H1 (cell line): ENCODE measurements at regions not wholly inside any gene's neighbourhood (a gene's known extent, or its start where the extent isn't known, plus 50 kb on each side); places are given as distances from the start of the nearest gene placed in this dataset.

Experiments
- CTCF ChIA-PET: fragments of 300-600 bp; sonication (Branson Sonifier 250); formaldehyde crosslinking; loops from one replicate; lab custom pipeline; 2021; ENCODE audit not compliant: partially characterized antibody; lab: Charles Lee
- POLR2A ChIA-PET: fragments of 300-600 bp; sonication (Branson Sonifier 250); formaldehyde crosslinking; loops from one replicate; lab custom pipeline; 2021; ENCODE audit warnings: inconsistent platforms; ENCODE audit not compliant: partially characterized antibody; lab: Charles Lee
- DNase-seq, 2 experiments: peaks; one replicate each; pipeline versions ENCODE4 v3.0.0 to v3.0.0-alpha.2; 2010 to 2022; ENCODE audit warnings: low spot score in 2 of 2, low read depth in 1 of 2, mixed read lengths in 1 of 2
- FAIRE-seq: peaks from 2 replicates; lab custom pipeline; 2011; peaks lifted over from hg19 to GRCh38; lab: Jason Lieb, UNC
- H2AFZ ChIP-seq: 2 replicates; pipeline ENCODE4 v1.8.1; 2012; ENCODE audit warnings: low read length, inconsistent platforms
- H2AK5ac ChIP-seq: 2 replicates; pipeline ENCODE4 v1.6.1; 2013; ENCODE audit warnings: low read depth, low read length
- H2BK120ac ChIP-seq: replicated peaks from 2 replicates; pipeline ENCODE3; 2013; ENCODE audit warnings: low read depth, low read length, inconsistent platforms
- H2BK12ac ChIP-seq: 2 replicates; pipeline ENCODE4 v1.6.1; 2013; ENCODE audit warnings: low read depth, low read length
- H2BK15ac ChIP-seq: 2 replicates; pipeline ENCODE4 v1.6.1; 2013; ENCODE audit warnings: low read length
- H2BK20ac ChIP-seq: 2 replicates; pipeline ENCODE4 v1.6.1; 2013; ENCODE audit warnings: low read length
- H2BK5ac ChIP-seq: 2 replicates; pipeline ENCODE4 v1.6.1; 2013; ENCODE audit warnings: low read depth, low read length
- H3K14ac ChIP-seq: 2 replicates; pipeline ENCODE4 v1.6.1; 2013; ENCODE audit warnings: inconsistent platforms; ENCODE audit not compliant: insufficient read length
- H3K18ac ChIP-seq: 2 replicates; pipeline ENCODE4 v1.6.1; 2013; ENCODE audit warnings: low read length; ENCODE audit errors: extremely low read depth
- H3K23ac ChIP-seq: 2 replicates; pipeline ENCODE4 v1.6.1; 2013; ENCODE audit warnings: inconsistent platforms; ENCODE audit not compliant: insufficient read length
- H3K23me2 ChIP-seq: 2 replicates; pipeline ENCODE4 v1.6.1; 2013; ENCODE audit warnings: low read depth, low read length
- H3K27ac ChIP-seq: 2 replicates; pipeline ENCODE4 v1.6.1; 2011; ENCODE audit warnings: low read depth, low read length, inconsistent platforms
- H3K27me3 ChIP-seq, 4 experiments: replicated peaks in 1 of 4; 1 replicate in 1 of 4; 2 replicates in 3 of 4; pipeline versions ENCODE4 v1.6.1 to v1.8.1; 2011 to 2013; ENCODE audit warnings: low read length in 3 of 4, mild to moderate bottlenecking in 3 of 4, inconsistent platforms in 2 of 4, mixed read lengths in 2 of 4, moderate library complexity in 1 of 4; ENCODE audit not compliant: control insufficient read depth in 3 of 4, insufficient read depth in 3 of 4; ENCODE audit errors: extremely low read depth in 1 of 4
- H3K36me3 ChIP-seq, 4 experiments: 2 replicates each; pipeline versions ENCODE4 v1.6.1 to v1.8.1; 2011 to 2013; ENCODE audit warnings: mild to moderate bottlenecking in 4 of 4, low read length in 3 of 4, moderate library complexity in 2 of 4, control low read depth in 1 of 4, inconsistent platforms in 1 of 4; ENCODE audit not compliant: insufficient read depth in 4 of 4, control insufficient read depth in 2 of 4
- H3K4ac ChIP-seq: replicated peaks from 2 replicates; pipeline ENCODE3; 2013; ENCODE audit warnings: low read length, low read depth, mixed read lengths, inconsistent platforms; ENCODE audit not compliant: insufficient read length
- H3K4me1 ChIP-seq, 4 experiments: replicated peaks in 1 of 4; 1 replicate in 1 of 4; 2 replicates in 3 of 4; pipeline versions ENCODE4 v1.6.1 to v1.8.1; 2011 to 2013; ENCODE audit warnings: low read length in 3 of 4, inconsistent platforms in 2 of 4, mixed read lengths in 1 of 4; ENCODE audit not compliant: insufficient read depth in 4 of 4, control insufficient read depth in 3 of 4
- H3K4me2 ChIP-seq, 2 experiments: 2 replicates each; pipeline versions ENCODE4 v1.6.1 to v1.8.1; 2011 to 2013; ENCODE audit warnings: low read depth in 2 of 2, low read length in 2 of 2, control low read depth in 1 of 2, inconsistent platforms in 1 of 2, mild to moderate bottlenecking in 1 of 2; ENCODE audit not compliant: insufficient read depth in 1 of 2
- H3K4me3 ChIP-seq, 4 experiments: fragments of 200-600, 300-600 bp in 1 of 4; sonication (generic), shearing (Covaris generic), sonication (Bioruptor Twin) in 1 of 4; 2 replicates each; pipeline versions ENCODE4 v1.5.1 to v1.8.1; 2011 to 2016; ENCODE audit warnings: low read length in 4 of 4, low read depth in 3 of 4, control low read depth in 2 of 4, inconsistent platforms in 2 of 4, mild to moderate bottlenecking in 2 of 4, mixed read lengths in 1 of 4, moderate library complexity in 1 of 4; ENCODE audit not compliant: insufficient read depth in 2 of 4; ENCODE audit errors: extremely low read depth in 1 of 4
- H3K56ac ChIP-seq: replicated peaks from 2 replicates; pipeline ENCODE3; 2013; ENCODE audit warnings: low read depth, mild to moderate bottlenecking, mixed read lengths, low read length, inconsistent platforms; ENCODE audit not compliant: insufficient read length
- H3K79me1 ChIP-seq: 2 replicates; pipeline ENCODE4 v1.6.1; 2013; ENCODE audit warnings: low read depth, low read length, control low read depth
- H3K79me2 ChIP-seq, 2 experiments: 2 replicates each; pipeline versions ENCODE4 v1.6.1 to v1.8.1; 2012 to 2013; ENCODE audit warnings: low read length in 2 of 2, mild to moderate bottlenecking in 2 of 2, inconsistent platforms in 1 of 2; ENCODE audit not compliant: insufficient read depth in 2 of 2, control insufficient read depth in 1 of 2
- H3K9ac ChIP-seq, 4 experiments: replicated peaks in 1 of 4; 1 replicate in 1 of 4; 2 replicates in 3 of 4; pipeline versions ENCODE4 v1.6.1 to v1.8.1; 2011 to 2013; ENCODE audit warnings: low read depth in 3 of 4, low read length in 3 of 4, control low read depth in 2 of 4, mild to moderate bottlenecking in 2 of 4, moderate library complexity in 2 of 4, inconsistent platforms in 1 of 4; ENCODE audit errors: extremely low read depth in 1 of 4
- H3K9me3 ChIP-seq, 2 experiments: 2 replicates each; pipeline versions ENCODE4 v1.6.1 to v1.8.1; 2012 to 2013; ENCODE audit warnings: mild to moderate bottlenecking in 2 of 2, moderate library complexity in 2 of 2, control low read depth in 1 of 2, inconsistent platforms in 1 of 2, low read depth in 1 of 2, low read length in 1 of 2, mixed read lengths in 1 of 2; ENCODE audit not compliant: insufficient read depth in 2 of 2
- H4K20me1 ChIP-seq, 2 experiments: replicated peaks in 1 of 2; 2 replicates each; pipeline versions ENCODE3 to v1.8.1; 2011 to 2013; ENCODE audit warnings: inconsistent platforms in 2 of 2, low read length in 2 of 2, mild to moderate bottlenecking in 1 of 2; ENCODE audit not compliant: insufficient read depth in 2 of 2, control insufficient read depth in 1 of 2
- H4K5ac ChIP-seq: 2 replicates; pipeline ENCODE4 v1.6.1; 2013; ENCODE audit warnings: low read length, low read depth, mixed read lengths, inconsistent platforms; ENCODE audit not compliant: insufficient read length
- H4K8ac ChIP-seq: 2 replicates; pipeline ENCODE4 v1.8.0; 2013; ENCODE audit warnings: mild to moderate bottlenecking, moderate library complexity, low read length, inconsistent platforms; ENCODE audit not compliant: insufficient read depth; ENCODE audit errors: extremely low read depth
- H4K91ac ChIP-seq: replicated peaks from 2 replicates; pipeline ENCODE3; 2013; ENCODE audit warnings: low read length, mixed read lengths, inconsistent platforms; ENCODE audit not compliant: insufficient read length
- HDAC2 ChIP-seq, 2 experiments: fragments of 300-600 bp in 1 of 2; sonication (generic) in 1 of 2; IDR thresholded peaks; 2 replicates each; pipeline ENCODE4 v1.6.1; 2011 to 2012; ENCODE audit warnings: low read depth in 2 of 2, low read length in 2 of 2, mild to moderate bottlenecking in 2 of 2, moderate library complexity in 2 of 2, borderline replicate concordance in 1 of 2, inconsistent platforms in 1 of 2
- HDAC6 ChIP-seq: IDR thresholded peaks from one replicate; pipeline ENCODE4 v1.7.1; 2012; ENCODE audit warnings: low read depth, mild to moderate bottlenecking, inconsistent platforms, low read length, moderate library complexity
- KDM4A ChIP-seq: IDR thresholded peaks from one replicate; pipeline ENCODE4 v1.7.1; 2012; ENCODE audit warnings: low read depth, mild to moderate bottlenecking, moderate library complexity, low read length, inconsistent platforms; ENCODE audit not compliant: severe bottlenecking
- NANOG ChIP-seq: IDR thresholded peaks from 2 replicates; pipeline ENCODE4 v1.6.1; 2011; ENCODE audit warnings: low read length, low read depth, mild to moderate bottlenecking, inconsistent platforms; ENCODE audit not compliant: insufficient read depth, poor library complexity, severe bottlenecking
- RAD21 ChIP-seq, 2 experiments: IDR thresholded peaks in 1 of 2; conservative IDR thresholded peaks in 1 of 2; 2 replicates each; pipeline ENCODE4 v1.6.1; 2011; ENCODE audit warnings: low read depth in 2 of 2, low read length in 2 of 2, improper control_type of control experiment in 1 of 2, inconsistent platforms in 1 of 2, mild to moderate bottlenecking in 1 of 2, moderate library complexity in 1 of 2
- RNF2 ChIP-seq: fragments of 200-900, 300-1000 bp; sonication (generic); IDR thresholded peaks from 2 replicates; pipeline ENCODE4 v1.7.1; 2016; ENCODE audit warnings: borderline replicate concordance, low read depth, mild to moderate bottlenecking, antibody characterized with exemption, low read length; ENCODE audit not compliant: poor library complexity, severe bottlenecking; ENCODE audit errors: missing control alignments
- SAP30 ChIP-seq: fragments of 300-600 bp; sonication (generic); IDR thresholded peaks from 2 replicates; pipeline ENCODE4 v1.7.1; 2012; ENCODE audit warnings: low read length, moderate library complexity, mild to moderate bottlenecking, inconsistent platforms; ENCODE audit not compliant: insufficient read depth, insufficient replicate concordance
- SIN3A ChIP-seq, 2 experiments: IDR thresholded peaks in 1 of 2; conservative IDR thresholded peaks in 1 of 2; 2 replicates each; pipeline ENCODE4 v1.6.1; 2011 to 2012; ENCODE audit warnings: low read length in 2 of 2, improper control_type of control experiment in 1 of 2, low read depth in 1 of 2, mild to moderate bottlenecking in 1 of 2
- SP1 ChIP-seq: IDR thresholded peaks from 2 replicates; pipeline ENCODE4 v1.6.1; 2011; ENCODE audit warnings: low read depth, low read length
- SP2 ChIP-seq: IDR thresholded peaks from 2 replicates; pipeline ENCODE4 v1.6.1; 2012; ENCODE audit warnings: mild to moderate bottlenecking, low read length, inconsistent platforms
- SRF ChIP-seq: IDR thresholded peaks from 2 replicates; pipeline ENCODE4 v1.6.1; 2011; ENCODE audit warnings: mild to moderate bottlenecking, low read depth, low read length, moderate library complexity
- TEAD4 ChIP-seq: IDR thresholded peaks from 2 replicates; pipeline ENCODE4 v1.6.1; 2012; ENCODE audit warnings: low read depth, low read length, inconsistent platforms, mixed read lengths
- WGBS, 2 experiments: shearing (Covaris generic) in 1 of 2; methylation state at CpG; one replicate each; pipeline versions ENCODE4 v1.1.6 to v1.1.7; 2013 to 2015; ENCODE audit warnings: low lambda C conversion rate in 2 of 2, mixed read lengths in 2 of 2, inconsistent platforms in 1 of 2, low coverage in 1 of 2, missing lambda C conversion rate in 1 of 2; ENCODE audit not compliant: insufficient replicate concordance in 2 of 2, insufficient coverage in 1 of 2, insufficient read length in 1 of 2; ENCODE audit errors: extremely low coverage in 1 of 2, missing lambda C conversion rate in 1 of 2; 5-methylcytosine and 5-hydroxymethylcytosine counted together

DNA sequence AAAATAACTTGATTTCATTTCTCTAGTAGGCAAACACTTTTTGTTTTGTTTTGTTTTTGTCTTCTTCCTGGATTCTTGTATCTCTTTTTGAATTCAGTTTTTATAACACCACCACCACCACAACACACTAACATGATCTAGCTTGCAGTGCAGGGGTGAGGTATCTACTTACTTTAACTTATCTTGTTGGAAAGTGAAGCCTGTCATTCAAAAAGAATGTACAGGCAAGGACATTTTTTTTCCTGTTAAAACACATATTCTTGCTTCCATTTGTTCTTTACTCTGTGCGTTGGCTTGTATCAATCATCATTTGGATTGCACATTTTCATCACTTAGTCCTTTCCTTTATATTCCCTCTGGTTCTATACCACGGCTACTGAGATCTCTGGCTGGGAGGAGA, 824.2 kb downstream of the PLCL1 start:
- H3K4me3 ChIP-seq, result no peak overlapping the region
- no peak overlapping the region for H4K91ac ChIP-seq
- no peaks in the 10 kb centered on the region for H3K79me1 ChIP-seq
- no peak overlapping the region for H3K27ac ChIP-seq
- no peaks in the 10 kb centered on the region for H3K9me3 ChIP-seq
- no peak overlapping the region for H4K8ac ChIP-seq
- WGBS, 2 experiments, result 90% methylated on average over 2 of the region's 2 CpGs; no CpG with 5 or more reads in 1 of the 2 experiments
- no peak overlapping the region for H2AFZ ChIP-seq
- no peak overlapping the region for H3K4me2 ChIP-seq
- H3K36me3 ChIP-seq, result no peaks in the 10 kb centered on the region
- H4K5ac ChIP-seq, result no peak overlapping the region
- H3K4me1 ChIP-seq, result no peaks in the 10 kb centered on the region
- H3K4ac ChIP-seq, result no peak overlapping the region
- no peaks in the 10 kb centered on the region for H4K20me1 ChIP-seq
- no peak overlapping the region for H2BK120ac ChIP-seq
- H2BK20ac ChIP-seq, result no peak overlapping the region
- no peak overlapping the region for H2AK5ac ChIP-seq
- DNase-seq, result no peak
- no peak overlapping the region for H2BK5ac ChIP-seq
- no peaks in the 10 kb centered on the region for H3K79me2 ChIP-seq
- no peak overlapping the region for H3K14ac ChIP-seq
- H3K56ac ChIP-seq, result no peak overlapping the region
- CTCF ChIA-PET, result no interaction called here
- TF ChIP-seq HDAC6 (no peak), SP2 (no peak), SIN3A (conservative IDR thresholded peaks at IDR 0.05 in 1 of 2, IDR thresholded peaks at IDR 0.05 in 1 of 2; ENCODE audit: low read depth in 1 of 2, low read length in 2 of 2) (no peak), RNF2 (no peak), HDAC2 (IDR thresholded peaks at IDR 0.05; ENCODE audit: borderline replicate concordance in 1 of 2, low read depth in 2 of 2, low read length in 2 of 2) (no peak), SAP30 (no peak), KDM4A (no peak), RAD21 (IDR thresholded peaks at IDR 0.05 in 1 of 2, conservative IDR thresholded peaks at IDR 0.05 in 1 of 2; ENCODE audit: low read depth in 2 of 2, low read length in 2 of 2) (no peak), TEAD4 (no peak), SP1 (no peak), SRF (no peak), NANOG (no peak)
- TF ChIP-seq, all 59 proteins: peak for 0
- Histone ChIP-seq H3K9ac (no peak overlapping the region), H3K23ac (no peak overlapping the region), H2BK12ac (no peak overlapping the region), H3K18ac (no peak overlapping the region), H3K27me3 (no peaks in the 10 kb centered on the region), H3K23me2 (no peaks in the 10 kb centered on the region), H2BK15ac (no peak overlapping the region)
- no peak for FAIRE-seq
- POLR2A ChIA-PET, result no interaction called here
